Epithelial cell of proximal tubule (primary cell): ENCODE measurements at regions not wholly inside any gene's neighbourhood (a gene's known extent, or its start where the extent isn't known, plus 50 kb on each side); places are given as distances from the start of the nearest gene placed in this dataset.

Experiments used
- DNase-seq: peaks from one replicate; pipeline ENCODE4 v3.0.0-alpha.2; 2011; ENCODE audit warnings: low read depth
- H3K4me3 ChIP-seq: 2 replicates; pipeline ENCODE4 v1.5.1; 2011; ENCODE audit warnings: low read depth, mild to moderate bottlenecking, low read length
- CTCF ChIP-seq: conservative IDR thresholded peaks from 2 replicates; pipeline ENCODE4 v1.5.1; 2012; ENCODE audit warnings: low read depth, mild to moderate bottlenecking, low read length

GRCh38 chr3:18011387-18011786, 269.0 kb upstream of the TBC1D5 start:
- no peak for DNase-seq
- H3K4me3 ChIP-seq = no peak overlapping the region
- TF ChIP-seq CTCF = no peak

GRCh38 chr3:18010001-18010400, 267.6 kb upstream of the TBC1D5 start:
- no peak overlapping the region for H3K4me3 ChIP-seq
- no peak for TF ChIP-seq CTCF
- no peak for DNase-seq

- no peak for DNase-seq
Measured at GRCh38 chr3:18008706-18009368, 266.4 kb upstream of the TBC1D5 start.

GRCh38 chr3:18007980-18008379, 265.5 kb upstream of the TBC1D5 start:
- TF ChIP-seq CTCF = no peak
- DNase-seq = no peak
- H3K4me3 ChIP-seq = no peak overlapping the region

More at GRCh38 chr3:18008706-18009368, 266.4 kb upstream of the TBC1D5 start:
- no peak overlapping the region for H3K4me3 ChIP-seq
- TF ChIP-seq CTCF = no peak

- H3K4me3 ChIP-seq = no peak overlapping the region
- DNase-seq = no peak
- TF ChIP-seq CTCF = peak; percentile 17
Measured at GRCh38 chr3:17995769-17996168, 253.3 kb upstream of the TBC1D5 start.

GRCh38 chr3:17994167-17994566, 251.7 kb upstream of the TBC1D5 start:
- no peak for DNase-seq
- no peak for TF ChIP-seq CTCF
- H3K4me3 ChIP-seq = no peak overlapping the region

- no peak for DNase-seq
- no peak overlapping the region for H3K4me3 ChIP-seq
- no peak for TF ChIP-seq CTCF
Measured at GRCh38 chr3:17990390-17990789, 248.0 kb upstream of the TBC1D5 start.
